IMR-90 (cell line): ENCODE measurements at regions not wholly inside any gene's neighbourhood (a gene's known extent, or its start where the extent isn't known, plus 50 kb on each side); places are given as distances from the start of the nearest gene placed in this dataset.

Experiments used
- ATAC-seq: fragments of 200-7000 bp; cut with Tn5 transposase; 2 replicates; pipeline ENCODE4 v1.9.1; 2020; ENCODE audit warnings: low read depth, mild to moderate bottlenecking, moderate library complexity
- BruUV-seq: library from RNA; stranded (reverse); fragments of 400-500 nt; replicated peaks from 2 replicates; lab custom pipeline; 2021; lab: Mats Ljungman, UMichigan
- CTCF ChIA-PET: fragments of 300-600 bp; formaldehyde crosslinking; extraction: SDS; loops from one replicate; lab custom pipeline; 2021; ENCODE audit warnings: antibody characterized with exemption; lab: Yijun Ruan, JAX
- POLR2A ChIA-PET: fragments of 300-600 bp; sonication (Branson Sonifier 250); formaldehyde crosslinking; loops from one replicate; lab custom pipeline; 2022; ENCODE audit warnings: antibody characterized with exemption; ENCODE audit not compliant: unreplicated experiment; lab: Charles Lee
- DNase-seq: peaks from one replicate; pipeline ENCODE4 v3.0.0; 2013
- H2AFZ ChIP-seq: replicated peaks from 2 replicates; pipeline ENCODE3; 2013; ENCODE audit warnings: low read length, mild to moderate bottlenecking; ENCODE audit not compliant: poor library complexity
- H2AK5ac ChIP-seq: 2 replicates; pipeline ENCODE4 v1.6.1; 2013; ENCODE audit warnings: low read depth, low read length, inconsistent platforms
- H2AK9ac ChIP-seq: replicated peaks from 2 replicates; pipeline ENCODE3; 2013; ENCODE audit warnings: mild to moderate bottlenecking, low read depth, low read length, moderate library complexity; ENCODE audit not compliant: poor library complexity
- H2BK120ac ChIP-seq: 2 replicates; pipeline ENCODE4 v1.6.1; 2013; ENCODE audit warnings: low read depth, low read length, inconsistent platforms
- H2BK15ac ChIP-seq: 3 replicates; pipeline ENCODE4 v1.6.1; 2013; ENCODE audit warnings: low read depth, low read length, inconsistent platforms
- H2BK20ac ChIP-seq: 2 replicates; pipeline ENCODE4 v1.6.1; 2013; ENCODE audit warnings: low read depth, mild to moderate bottlenecking, inconsistent platforms, low read length, moderate library complexity
- H2BK5ac ChIP-seq: 2 replicates; pipeline ENCODE4 v1.6.1; 2013; ENCODE audit warnings: mild to moderate bottlenecking, low read depth, low read length, inconsistent platforms; ENCODE audit not compliant: poor library complexity, severe bottlenecking
- H3K14ac ChIP-seq: replicated peaks from 2 replicates; pipeline ENCODE4 v1.6.1; 2013; ENCODE audit warnings: low read depth, low read length, inconsistent platforms
- H3K18ac ChIP-seq: 2 replicates; pipeline ENCODE4 v1.6.1; 2013; ENCODE audit warnings: low read depth, low read length, control low read depth
- H3K23ac ChIP-seq: 2 replicates; pipeline ENCODE4 v1.6.1; 2013; ENCODE audit warnings: low read depth, low read length, inconsistent platforms
- H3K27ac ChIP-seq: 2 replicates; pipeline ENCODE4 v1.5.1; 2013; ENCODE audit warnings: mild to moderate bottlenecking, control low read depth, low read length; ENCODE audit not compliant: insufficient read depth
- H3K27me3 ChIP-seq: 2 replicates; pipeline ENCODE4 v1.6.1; 2013; ENCODE audit warnings: low read length; ENCODE audit not compliant: control insufficient read depth, insufficient read depth
- H3K36me3 ChIP-seq: 2 replicates; pipeline ENCODE4 v1.6.1; 2013; ENCODE audit warnings: low read length, mixed read lengths; ENCODE audit not compliant: control insufficient read depth, insufficient read depth
- H3K4ac ChIP-seq: 2 replicates; pipeline ENCODE4 v1.6.1; 2013; ENCODE audit warnings: low read depth, low read length, inconsistent platforms
- H3K4me1 ChIP-seq: 2 replicates; pipeline ENCODE4 v1.6.1; 2013; ENCODE audit warnings: low read length, mixed read lengths; ENCODE audit not compliant: control insufficient read depth, insufficient read depth
- H3K4me2 ChIP-seq: 2 replicates; pipeline ENCODE4 v1.6.1; 2013; ENCODE audit warnings: low read depth, mild to moderate bottlenecking, control low read depth, low read length, moderate library complexity
- H3K4me3 ChIP-seq: 2 replicates; pipeline ENCODE4 v1.5.1; 2013; ENCODE audit warnings: low read depth, mild to moderate bottlenecking, control low read depth, low read length, moderate library complexity; ENCODE audit not compliant: insufficient read depth
- H3K56ac ChIP-seq: 2 replicates; pipeline ENCODE4 v1.6.1; 2013; ENCODE audit warnings: low read length, inconsistent platforms; ENCODE audit not compliant: insufficient read depth; ENCODE audit errors: extremely low read depth
- H3K79me1 ChIP-seq, 2 experiments: 2 replicates each; pipeline ENCODE4 v1.6.1; 2013; ENCODE audit warnings: low read length in 2 of 2, inconsistent platforms in 1 of 2, low read depth in 1 of 2
- H3K9ac ChIP-seq: 2 replicates; pipeline ENCODE4 v1.6.1; 2013; ENCODE audit warnings: low read depth, low read length, control low read depth
- H3K9me1 ChIP-seq: 2 replicates; pipeline ENCODE4 v1.6.1; 2013; ENCODE audit warnings: low read length, inconsistent platforms; ENCODE audit not compliant: insufficient read depth
- H3K9me3 ChIP-seq: 2 replicates; pipeline ENCODE4 v1.6.1; 2013; ENCODE audit warnings: low read length; ENCODE audit not compliant: control insufficient read depth, insufficient read depth
- H4K20me1 ChIP-seq: 2 replicates; pipeline ENCODE4 v1.6.1; 2013; ENCODE audit warnings: low read length, inconsistent platforms; ENCODE audit not compliant: insufficient read depth
- H4K5ac ChIP-seq: 2 replicates; pipeline ENCODE4 v1.6.1; 2013; ENCODE audit warnings: mild to moderate bottlenecking, low read depth, low read length, control low read depth
- H4K8ac ChIP-seq, 2 experiments: 2 replicates each; pipeline ENCODE4 v1.6.1; 2013; ENCODE audit warnings: low read depth in 2 of 2, low read length in 2 of 2, control low read depth in 1 of 2, inconsistent platforms in 1 of 2
- H4K91ac ChIP-seq: 2 replicates; pipeline ENCODE4 v1.6.1; 2013; ENCODE audit warnings: low read depth, low read length, inconsistent platforms; ENCODE audit not compliant: insufficient read depth
- BHLHE40 ChIP-seq: fragments of 150-350 bp; IDR thresholded peaks from 2 replicates; pipeline ENCODE4 v1.6.1; 2016; ENCODE audit warnings: mild to moderate bottlenecking, low read depth, low read length
- ELK1 ChIP-seq: fragments of 150-350 bp; IDR thresholded peaks from 2 replicates; pipeline ENCODE4 v1.6.1; 2016; ENCODE audit warnings: low read depth, mild to moderate bottlenecking, low read length, moderate library complexity, borderline replicate concordance
- MAZ ChIP-seq: IDR thresholded peaks from 2 replicates; pipeline ENCODE4 v1.6.1; 2012; ENCODE audit warnings: low read depth, mild to moderate bottlenecking, low read length, improper control_type of control experiment, moderate library complexity, borderline replicate concordance
- USF2 ChIP-seq: fragments of 150-350 bp; IDR thresholded peaks from 2 replicates; pipeline ENCODE4 v1.6.1; 2017; ENCODE audit warnings: mild to moderate bottlenecking, antibody characterized with exemption, low read length, low read depth
- WGBS, 2 experiments: methylation state at CpG; one replicate each; pipeline versions ENCODE4 v1.1.5 to v1.1.7; 2013; ENCODE audit warnings: missing lambda C conversion rate in 2 of 2; ENCODE audit not compliant: insufficient read length in 1 of 2; ENCODE audit errors: extremely low coverage in 2 of 2; 5-methylcytosine and 5-hydroxymethylcytosine counted together
- dilution Hi-C: fragments of 300-500 bp; cut with HindIII; formaldehyde crosslinking; loops from one replicate; pipeline ENCODE4 v1.14.3; 2018; ENCODE audit warnings: low sequenced_read_pairs; ENCODE audit not compliant: unreplicated experiment
- in situ Hi-C: fragments of 300-500 bp; cut with MboI; formaldehyde crosslinking; loops from 3 replicates; pipeline ENCODE4 v1.14.3; 2019; ENCODE audit warnings: low sequenced_read_pairs, inconsistent platforms, mixed read lengths
- intact Hi-C: fragments of 100-400 bp; cut with micrococcal nuclease; formaldehyde crosslinking; loops from 2 replicates; pipeline ENCODE4 v1.10.0; 2022

GRCh38 chr14:51357250-51357649 lies 117.2 kb downstream of the TMX1 start:
- Histone ChIP-seq H2BK120ac (peak overlapping the region; percentile 71; the same call in 1 of the 2 replicates), H2AFZ (no peak overlapping the region), H2BK20ac (peak overlapping the region; percentile 44; the same call in 1 of the 2 replicates), H3K18ac (peak overlapping the region; percentile 63), H3K23ac (no peak overlapping the region), H4K5ac (peak overlapping the region; percentile 10), H3K79me1 (no peaks in the 10 kb centered on the region), H3K36me3 (no peaks in the 10 kb centered on the region), H2BK15ac (no peak overlapping the region), H3K9ac (no peak overlapping the region), H3K4me1 (peaks cover 9% of the 10 kb centered on the region), H3K9me1 (no peaks in the 10 kb centered on the region), H3K4ac (peak overlapping the region; percentile 32), H3K9me3 (no peaks in the 10 kb centered on the region), H4K8ac (peak overlapping the region in 1 of 2 experiments; percentile 67; a peak in 1 of 4 replicates), H3K56ac (no peak overlapping the region), H2AK9ac (no peak overlapping the region), H3K27me3 (no peaks in the 10 kb centered on the region), H3K4me2 (no peak overlapping the region), H4K91ac (no peak overlapping the region), H3K4me3 (no peak overlapping the region), H2BK5ac (peak overlapping the region; percentile 20), H3K14ac (peak overlapping the region; percentile 16; the same call in 1 of the 2 replicates), H2AK5ac (no peak overlapping the region), H4K20me1 (no peaks in the 10 kb centered on the region), H3K27ac (peak overlapping the region; percentile 49; the same call in 1 of the 2 replicates)
- DNase-seq (peak; percentile 46), ATAC-seq (peak; percentile 71)
- no peak for TF ChIP-seq USF2
- TF ChIP-seq MAZ, result no peak
- TF ChIP-seq ELK1, result no peak
- TF ChIP-seq BHLHE40, result peak; percentile 53; the same call in 1 of the 2 replicates
- CTCF ChIA-PET, result interaction anchor here (0.5 kb wide), 1 partner anchor 39 kb away, joined by 3 read pairs; no protein-coding TSS in a partner anchor
- intact Hi-C loops (no loop called here), in situ Hi-C loops (no loop called here), dilution Hi-C loops (no loop called here)
- POLR2A ChIA-PET, result no interaction called here
- WGBS, 2 experiments, result no CpG with 5 or more reads among the region's 3 CpGs
- BruUV-seq, result no TSS peak
